AG10803 (cell line): ENCODE measurements at regions not wholly inside any gene's neighbourhood (a gene's known extent, or its start where the extent isn't known, plus 50 kb on each side); places are given as distances from the start of the nearest gene placed in this dataset.

Experiments
- DNase-seq: peaks from one replicate; pipeline ENCODE4 v3.0.0; 2010; ENCODE audit warnings: low read depth
- H3K4me3 ChIP-seq: 2 replicates; pipeline ENCODE4 v1.5.1; 2011; ENCODE audit warnings: mild to moderate bottlenecking, low read length, control low read depth
- TF ChIP-seq, protein P1 (sequence below): conservative IDR thresholded peaks from 2 replicates; pipeline ENCODE4 v1.5.1; 2011; ENCODE audit warnings: mild to moderate bottlenecking, low read length, control low read depth, inconsistent platforms

DNA sequence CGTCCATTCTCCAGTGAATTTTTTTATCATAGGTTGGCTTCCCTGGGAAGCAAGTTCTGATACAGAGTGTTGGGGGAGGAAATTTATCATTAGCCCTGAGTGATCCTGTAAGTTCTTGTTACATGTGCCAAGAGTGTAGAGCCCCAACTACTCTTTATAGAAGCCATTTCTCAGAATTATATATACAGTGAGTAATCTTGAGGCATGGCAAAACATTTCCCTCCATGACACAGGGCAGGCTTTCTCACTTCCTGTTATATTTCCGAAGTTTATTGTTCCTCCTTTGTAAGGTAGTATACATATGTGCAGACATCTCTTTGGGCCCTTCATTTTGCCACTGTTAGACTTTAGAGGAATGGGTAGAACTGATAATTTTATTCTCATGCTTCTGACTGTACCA, 484.7 kb upstream of the NRXN1 start:
- no peak for DNase-seq
- H3K4me3 ChIP-seq: no peak overlapping the region
- TF ChIP-seq, protein P1, sequence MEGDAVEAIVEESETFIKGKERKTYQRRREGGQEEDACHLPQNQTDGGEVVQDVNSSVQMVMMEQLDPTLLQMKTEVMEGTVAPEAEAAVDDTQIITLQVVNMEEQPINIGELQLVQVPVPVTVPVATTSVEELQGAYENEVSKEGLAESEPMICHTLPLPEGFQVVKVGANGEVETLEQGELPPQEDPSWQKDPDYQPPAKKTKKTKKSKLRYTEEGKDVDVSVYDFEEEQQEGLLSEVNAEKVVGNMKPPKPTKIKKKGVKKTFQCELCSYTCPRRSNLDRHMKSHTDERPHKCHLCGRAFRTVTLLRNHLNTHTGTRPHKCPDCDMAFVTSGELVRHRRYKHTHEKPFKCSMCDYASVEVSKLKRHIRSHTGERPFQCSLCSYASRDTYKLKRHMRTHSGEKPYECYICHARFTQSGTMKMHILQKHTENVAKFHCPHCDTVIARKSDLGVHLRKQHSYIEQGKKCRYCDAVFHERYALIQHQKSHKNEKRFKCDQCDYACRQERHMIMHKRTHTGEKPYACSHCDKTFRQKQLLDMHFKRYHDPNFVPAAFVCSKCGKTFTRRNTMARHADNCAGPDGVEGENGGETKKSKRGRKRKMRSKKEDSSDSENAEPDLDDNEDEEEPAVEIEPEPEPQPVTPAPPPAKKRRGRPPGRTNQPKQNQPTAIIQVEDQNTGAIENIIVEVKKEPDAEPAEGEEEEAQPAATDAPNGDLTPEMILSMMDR: no peak

DNA sequence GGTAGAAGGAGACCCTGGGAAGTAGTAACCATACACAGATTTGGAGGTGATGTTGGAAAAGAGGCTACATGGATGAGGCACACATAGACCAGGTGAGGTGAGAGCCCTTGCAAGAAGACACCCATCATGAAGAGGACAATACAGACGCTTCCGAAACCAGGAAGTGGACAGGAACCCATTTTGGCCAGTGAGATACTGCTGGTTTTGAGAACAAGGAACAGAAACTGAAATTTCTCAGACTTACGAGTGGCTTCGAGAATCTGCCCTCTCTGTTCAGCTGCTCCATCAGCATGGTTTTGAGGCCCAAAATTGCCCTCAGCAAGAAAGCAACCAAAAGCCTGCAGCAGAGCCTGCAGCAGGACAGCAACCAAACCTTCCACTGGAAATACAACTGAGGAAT, 479.1 kb upstream of the NRXN1 start:
- TF ChIP-seq, protein P1: no peak
- no peak for DNase-seq
- no peak overlapping the region for H3K4me3 ChIP-seq

- no peak for DNase-seq
- TF ChIP-seq, protein P1: no peak
- H3K4me3 ChIP-seq: no peak overlapping the region
These were observed 478.4 kb upstream of the NRXN1 start for GRCh38 chr2:51510303-51510702.

- H3K4me3 ChIP-seq: no peak overlapping the region
- no peak for DNase-seq
- TF ChIP-seq, protein P1: no peak
These were observed 473.6 kb upstream of the NRXN1 start for GRCh38 chr2:51505533-51505932.

DNA sequence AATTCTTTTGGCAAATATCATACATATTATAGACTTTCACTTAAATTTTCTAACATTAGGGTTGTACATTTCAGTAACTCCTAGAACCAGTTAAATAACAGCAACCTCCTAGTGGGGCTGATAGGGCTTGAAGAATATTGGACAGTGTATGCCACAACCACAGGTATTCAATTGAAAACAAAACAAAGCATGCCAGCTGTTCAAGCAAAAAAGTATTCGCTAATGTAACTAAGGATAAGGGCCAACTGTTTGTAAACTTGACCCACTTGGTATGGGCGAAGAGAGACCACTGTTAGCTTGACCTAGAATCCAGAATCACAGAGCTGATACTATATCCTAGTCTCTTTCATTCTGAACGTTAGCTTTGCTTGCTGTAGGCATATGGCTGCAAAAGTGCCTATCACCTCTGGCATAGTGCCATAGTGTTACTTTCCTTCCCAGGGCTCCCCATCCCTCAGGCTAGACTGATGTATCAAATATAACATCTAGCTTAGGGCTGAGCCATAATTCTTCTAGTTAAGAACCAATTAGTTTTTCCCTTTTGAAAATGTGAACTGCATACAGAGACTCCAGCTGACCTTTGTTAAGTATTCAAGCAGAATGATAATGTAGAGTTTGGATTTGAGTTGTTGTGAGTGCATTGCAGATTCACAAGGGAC, 458.8 kb upstream of the NRXN1 start:
- DNase-seq: no peak
- TF ChIP-seq, protein P1: no peak
- H3K4me3 ChIP-seq: no peak overlapping the region

DNA sequence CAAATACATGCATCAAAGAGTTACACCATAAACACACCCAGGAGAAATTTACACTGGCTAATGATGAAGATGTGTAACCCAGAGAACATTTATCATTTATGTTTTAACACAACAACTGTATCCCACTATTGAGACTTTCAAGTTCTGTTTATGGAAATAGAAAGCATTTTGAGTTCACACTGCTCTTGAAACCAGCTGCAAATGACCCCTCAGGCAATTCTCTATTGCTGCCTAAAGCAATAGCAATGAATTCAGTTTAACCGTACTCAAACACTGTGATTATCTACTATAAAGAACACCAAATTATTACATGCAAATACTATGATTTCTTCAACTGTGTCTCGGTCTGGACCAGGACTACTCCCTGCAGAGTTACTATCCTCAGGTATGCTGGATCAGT, 452.7 kb upstream of the NRXN1 start:
- no peak overlapping the region for H3K4me3 ChIP-seq
- DNase-seq: no peak
- TF ChIP-seq, protein P1: no peak

DNA sequence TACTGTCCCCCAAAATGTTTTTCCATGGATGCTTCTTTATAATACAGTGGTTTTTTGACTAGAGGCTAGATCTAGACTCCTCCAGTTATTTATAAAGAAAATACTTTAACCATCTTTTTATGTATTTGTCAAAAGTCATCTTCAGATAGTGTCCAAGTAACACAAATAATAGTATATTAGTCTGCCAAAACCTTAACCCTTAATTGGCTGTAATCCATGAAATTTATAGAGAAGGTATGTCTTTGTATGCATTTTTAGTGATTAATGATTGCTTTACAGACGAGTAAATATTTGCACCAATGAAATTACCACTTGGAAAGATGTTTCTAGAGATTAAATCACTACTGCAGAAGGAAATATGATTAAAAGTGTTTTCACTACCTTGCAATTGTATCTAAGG, 451.8 kb upstream of the NRXN1 start:
- DNase-seq: no peak
- TF ChIP-seq, protein P1: no peak

More for the DNA sequence above, 451.8 kb upstream of the NRXN1 start:
- no peak overlapping the region for H3K4me3 ChIP-seq
